NB4 (cell line): ENCODE measurements at regions not wholly inside any gene's neighbourhood (a gene's known extent, or its start where the extent isn't known, plus 50 kb on each side); places are given as distances from the start of the nearest gene placed in this dataset.
"Not testable (repeated sequence)": the region's sequence is repeated elsewhere in the genome, so short reads cannot be mapped to it uniquely, and the experiment has no call there.

ENCODE experiments used
- MYC ChIP-seq: IDR thresholded peaks from 2 replicates; pipeline ENCODE4 v1.6.1; 2011; ENCODE audit warnings: low read depth, low read length
- POLR2A ChIP-seq: IDR thresholded peaks from 2 replicates; pipeline ENCODE4 v1.6.1; 2011; ENCODE audit warnings: mild to moderate bottlenecking; ENCODE audit not compliant: insufficient read length; ENCODE audit errors: extremely low read depth
- TF ChIP-seq, protein P1 (sequence below): IDR thresholded peaks from one replicate; pipeline ENCODE4 v1.5.1; 2012; ENCODE audit warnings: low read depth, low read length
- TF ChIP-seq, protein P2 (sequence below): IDR thresholded peaks from 2 replicates; pipeline ENCODE4 v1.6.1; 2011; ENCODE audit warnings: low read depth, low read length

DNA sequence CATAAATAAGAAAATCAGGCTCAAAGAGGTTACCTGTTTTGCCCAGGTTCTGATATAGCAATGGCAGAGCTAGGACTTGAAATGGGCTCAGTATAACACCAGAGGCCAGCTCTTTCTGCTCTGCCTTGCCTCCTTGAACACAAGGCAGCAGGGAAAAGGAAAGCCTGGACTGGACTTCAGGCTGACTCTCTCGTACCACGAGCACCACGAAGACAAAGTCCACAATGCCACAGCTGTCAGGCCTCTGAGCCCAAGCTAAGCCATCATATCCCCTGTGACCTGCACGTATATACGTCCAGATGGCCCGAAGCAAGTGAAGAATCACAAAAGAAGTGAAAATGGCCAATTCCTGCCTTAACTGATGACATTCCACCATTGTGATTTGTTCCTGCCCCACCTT lies 75.6 kb upstream of the SRSF6 start:
- TF ChIP-seq, protein P1, sequence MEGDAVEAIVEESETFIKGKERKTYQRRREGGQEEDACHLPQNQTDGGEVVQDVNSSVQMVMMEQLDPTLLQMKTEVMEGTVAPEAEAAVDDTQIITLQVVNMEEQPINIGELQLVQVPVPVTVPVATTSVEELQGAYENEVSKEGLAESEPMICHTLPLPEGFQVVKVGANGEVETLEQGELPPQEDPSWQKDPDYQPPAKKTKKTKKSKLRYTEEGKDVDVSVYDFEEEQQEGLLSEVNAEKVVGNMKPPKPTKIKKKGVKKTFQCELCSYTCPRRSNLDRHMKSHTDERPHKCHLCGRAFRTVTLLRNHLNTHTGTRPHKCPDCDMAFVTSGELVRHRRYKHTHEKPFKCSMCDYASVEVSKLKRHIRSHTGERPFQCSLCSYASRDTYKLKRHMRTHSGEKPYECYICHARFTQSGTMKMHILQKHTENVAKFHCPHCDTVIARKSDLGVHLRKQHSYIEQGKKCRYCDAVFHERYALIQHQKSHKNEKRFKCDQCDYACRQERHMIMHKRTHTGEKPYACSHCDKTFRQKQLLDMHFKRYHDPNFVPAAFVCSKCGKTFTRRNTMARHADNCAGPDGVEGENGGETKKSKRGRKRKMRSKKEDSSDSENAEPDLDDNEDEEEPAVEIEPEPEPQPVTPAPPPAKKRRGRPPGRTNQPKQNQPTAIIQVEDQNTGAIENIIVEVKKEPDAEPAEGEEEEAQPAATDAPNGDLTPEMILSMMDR = not testable (repeated sequence)
- TF ChIP-seq MYC, POLR2A: not testable (repeated sequence)
- TF ChIP-seq, protein P2, sequence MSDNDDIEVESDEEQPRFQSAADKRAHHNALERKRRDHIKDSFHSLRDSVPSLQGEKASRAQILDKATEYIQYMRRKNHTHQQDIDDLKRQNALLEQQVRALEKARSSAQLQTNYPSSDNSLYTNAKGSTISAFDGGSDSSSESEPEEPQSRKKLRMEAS = not testable (repeated sequence)
